HCT116 (cell line): ENCODE measurements at regions not wholly inside any gene's neighbourhood (a gene's known extent, or its start where the extent isn't known, plus 50 kb on each side); places are given as distances from the start of the nearest gene placed in this dataset.

Source experiments
- POLR2A ChIP-seq: IDR thresholded peaks from 2 replicates; pipeline ENCODE4 v1.7.0; 2011; ENCODE audit warnings: borderline replicate concordance; ENCODE audit not compliant: insufficient read depth, insufficient read length; ENCODE audit errors: extremely low read depth
- POLR2AphosphoS5 ChIP-seq: IDR thresholded peaks from 2 replicates; pipeline ENCODE4 v1.6.1; 2011; ENCODE audit warnings: mild to moderate bottlenecking, low read depth, low read length, moderate library complexity
- RAD21 ChIP-seq: IDR thresholded peaks from 2 replicates; pipeline ENCODE4 v1.6.1; 2012; ENCODE audit warnings: low read depth, mild to moderate bottlenecking
- ZBTB33 ChIP-seq: IDR thresholded peaks from 2 replicates; pipeline ENCODE4 v1.6.1; 2011; ENCODE audit warnings: mild to moderate bottlenecking, low read length, moderate library complexity; ENCODE audit not compliant: insufficient replicate concordance; ENCODE audit errors: extremely low read depth
- TF ChIP-seq, protein P1 (sequence below), 3 experiments: fragments of 200-600 bp in 1 of 3; sonication (generic) in 1 of 3; IDR thresholded peaks in 2 of 3; conservative IDR thresholded peaks in 1 of 3; 2 replicates each; pipeline ENCODE4 v1.5.1; 2012 to 2017; ENCODE audit warnings: low read depth in 2 of 3, low read length in 2 of 3, antibody characterized with exemption in 1 of 3, borderline replicate concordance in 1 of 3, control low read depth in 1 of 3, mild to moderate bottlenecking in 1 of 3, mixed read lengths in 1 of 3, mixed run types in 1 of 3, moderate library complexity in 1 of 3; ENCODE audit not compliant: insufficient read depth in 1 of 3
- TF ChIP-seq, protein P2 (sequence below): IDR thresholded peaks from 2 replicates; pipeline ENCODE4 v1.6.1; 2012

DNA sequence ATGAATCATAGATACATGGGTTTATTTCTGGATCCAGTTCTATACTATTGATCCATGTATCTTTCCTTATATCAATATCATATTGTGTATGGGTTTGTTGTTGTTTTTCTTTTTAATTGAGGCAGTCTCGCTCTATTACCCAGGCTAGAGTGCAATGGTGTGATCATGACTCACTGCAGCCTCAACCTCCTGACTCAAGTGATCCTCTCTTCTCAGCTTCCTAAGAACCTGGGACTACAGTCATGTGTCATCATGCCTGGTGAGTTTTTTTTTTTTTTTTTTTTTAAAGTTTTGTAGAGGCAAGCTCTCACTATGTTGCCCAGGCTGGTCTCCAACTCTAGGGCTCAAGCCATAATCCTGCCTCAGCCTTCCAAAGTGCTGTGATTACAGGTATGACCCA, 1589.4 kb upstream of the TENM4 start:
- TF ChIP-seq POLR2A (no peak), POLR2AphosphoS5 (no peak), ZBTB33 (no peak), RAD21 (no peak)
- TF ChIP-seq, protein P1, sequence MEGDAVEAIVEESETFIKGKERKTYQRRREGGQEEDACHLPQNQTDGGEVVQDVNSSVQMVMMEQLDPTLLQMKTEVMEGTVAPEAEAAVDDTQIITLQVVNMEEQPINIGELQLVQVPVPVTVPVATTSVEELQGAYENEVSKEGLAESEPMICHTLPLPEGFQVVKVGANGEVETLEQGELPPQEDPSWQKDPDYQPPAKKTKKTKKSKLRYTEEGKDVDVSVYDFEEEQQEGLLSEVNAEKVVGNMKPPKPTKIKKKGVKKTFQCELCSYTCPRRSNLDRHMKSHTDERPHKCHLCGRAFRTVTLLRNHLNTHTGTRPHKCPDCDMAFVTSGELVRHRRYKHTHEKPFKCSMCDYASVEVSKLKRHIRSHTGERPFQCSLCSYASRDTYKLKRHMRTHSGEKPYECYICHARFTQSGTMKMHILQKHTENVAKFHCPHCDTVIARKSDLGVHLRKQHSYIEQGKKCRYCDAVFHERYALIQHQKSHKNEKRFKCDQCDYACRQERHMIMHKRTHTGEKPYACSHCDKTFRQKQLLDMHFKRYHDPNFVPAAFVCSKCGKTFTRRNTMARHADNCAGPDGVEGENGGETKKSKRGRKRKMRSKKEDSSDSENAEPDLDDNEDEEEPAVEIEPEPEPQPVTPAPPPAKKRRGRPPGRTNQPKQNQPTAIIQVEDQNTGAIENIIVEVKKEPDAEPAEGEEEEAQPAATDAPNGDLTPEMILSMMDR (IDR thresholded peaks at IDR 0.05 in 2 of 3, conservative IDR thresholded peaks at IDR 0.05 in 1 of 3; ENCODE audit: borderline replicate concordance in 1 of 3, insufficient read depth in 1 of 3, low read depth in 2 of 3, low read length in 2 of 3) = no peak
- TF ChIP-seq, protein P2, sequence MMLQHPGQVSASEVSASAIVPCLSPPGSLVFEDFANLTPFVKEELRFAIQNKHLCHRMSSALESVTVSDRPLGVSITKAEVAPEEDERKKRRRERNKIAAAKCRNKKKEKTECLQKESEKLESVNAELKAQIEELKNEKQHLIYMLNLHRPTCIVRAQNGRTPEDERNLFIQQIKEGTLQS = no peak
